Transverse colon (tissue), 4 donors: ENCODE measurements at regions not wholly inside any gene's neighbourhood (a gene's known extent, or its start where the extent isn't known, plus 50 kb on each side); places are given as distances from the start of the nearest gene placed in this dataset.

Experiments used
- DNase-seq: peaks from one replicate; pipeline ENCODE4 v3.0.0-alpha.2; 2019
- H3K27ac ChIP-seq, 4 donors: fragments of 200-600 bp; sonication (generic); 2 replicates each; pipeline ENCODE4 v1.5.1; 2016 to 2018; ENCODE audit warnings: inconsistent platforms in 4 of 4
- H3K27me3 ChIP-seq: fragments of 200-600 bp; sonication (generic); 2 replicates; pipeline ENCODE4 v1.5.1; 2017; ENCODE audit warnings: inconsistent platforms
- H3K36me3 ChIP-seq, 4 donors: fragments of 200-600 bp; sonication (generic); 2 replicates each; pipeline ENCODE4 v1.5.1; 2017 to 2019; ENCODE audit warnings: inconsistent platforms in 4 of 4
- H3K4me1 ChIP-seq, 4 donors: fragments of 200-600 bp; sonication (generic); 2 replicates each; pipeline ENCODE4 v1.5.1; 2017 to 2020; ENCODE audit warnings: inconsistent platforms in 4 of 4
- H3K4me3 ChIP-seq, 4 donors: fragments of 200-600 bp; sonication (generic); 1 replicate in 1 of 4; 2 replicates in 3 of 4; pipeline versions ENCODE4 v1.5.1 to v1.6.1; 2017 to 2019; ENCODE audit warnings: inconsistent platforms in 4 of 4
- H3K9me3 ChIP-seq, 2 donors: fragments of 200-600 bp; sonication (generic); 2 replicates each; pipeline ENCODE4 v1.5.1; 2017 to 2019; ENCODE audit warnings: inconsistent platforms in 2 of 2
- EP300 ChIP-seq: sonication (generic); formaldehyde crosslinking; IDR thresholded peaks from one replicate; pipeline ENCODE4 v1.6.1; 2017; ENCODE audit warnings: antibody characterized with exemption, low read depth
- POLR2A ChIP-seq: fragments of 450-650 bp; IDR thresholded peaks from one replicate; pipeline ENCODE4 v1.6.1; 2016; ENCODE audit warnings: antibody characterized with exemption, mild to moderate bottlenecking, moderate library complexity
- POLR2AphosphoS5 ChIP-seq, 3 donors: sonication (generic); formaldehyde crosslinking; IDR thresholded peaks; one replicate each; pipeline ENCODE4 v1.6.1; 2016; ENCODE audit warnings: antibody characterized with exemption in 3 of 3
- WGBS, 2 donors: methylation state at CpG; one replicate each; pipeline ENCODE4 v1.1.5; 2018; ENCODE audit warnings: low coverage in 1 of 2; 5-methylcytosine and 5-hydroxymethylcytosine counted together
- in situ Hi-C, 4 donors: fragments of 200-750 bp; cut with MboI; loops; one replicate each; pipeline versions ENCODE4 v1.15.0 to v1.15.1; 2017; ENCODE audit warnings: low sequenced_read_pairs in 3 of 4, low pct_ligation_motif_present in 1 of 4, low pct_unique_long_range_greater_than_20kb in 1 of 4
- intact Hi-C: fragments of 100-400 bp; cut with DNase I; formaldehyde crosslinking; loops from one replicate; pipeline ENCODE4 v1.15.1; 2023; ENCODE audit warnings: low total_unique reads
- TF ChIP-seq, protein P1 (sequence below), 5 experiments: fragments of 200-600 bp in 3 of 5; fragments of 450-650 bp in 2 of 5; sonication (generic) in 3 of 5; IDR thresholded peaks; 1 replicate in 2 of 5; 2 replicates in 3 of 5; pipeline ENCODE4 v1.5.1; 2016 to 2017; ENCODE audit warnings: antibody characterized with exemption in 5 of 5, inconsistent platforms in 3 of 5, mild to moderate bottlenecking in 2 of 5, moderate library complexity in 1 of 5

DNA sequence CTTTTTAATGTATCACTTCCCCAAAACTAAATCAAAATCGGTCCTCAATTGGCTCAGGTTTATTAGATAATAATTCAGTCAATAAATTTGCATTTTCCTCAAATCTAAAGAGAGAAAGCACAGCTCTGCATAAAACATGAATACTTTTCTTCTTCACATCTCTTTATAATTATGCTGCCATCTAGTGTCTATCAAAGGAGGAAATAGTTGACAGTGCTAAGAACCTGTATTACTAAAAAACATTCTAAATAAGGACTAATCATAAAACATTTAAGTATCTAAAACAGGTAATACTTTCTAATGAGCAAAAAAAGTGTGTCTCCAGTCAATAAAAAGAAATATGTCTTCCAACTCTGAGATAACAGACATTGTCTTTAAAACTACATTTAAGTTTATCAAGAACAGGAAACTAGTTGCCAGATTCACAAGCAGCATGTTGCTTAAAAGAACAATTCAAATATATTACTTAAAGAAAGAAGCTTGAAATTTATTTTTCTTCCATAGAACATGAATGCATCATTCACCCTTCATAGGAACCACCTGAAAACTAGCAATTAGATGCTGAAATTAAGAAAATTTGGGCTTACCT lies 56.5 kb upstream of the DST start:
- Histone ChIP-seq H3K4me3 (no peak overlapping the region), H3K4me1 (peaks cover 0 to 29% (median 7%) of the 10 kb centered on the region in 4 donors), H3K27me3 (no peaks in the 10 kb centered on the region), H3K27ac (no peak overlapping the region), H3K9me3 (no peaks in the 10 kb centered on the region), H3K36me3 (no peaks in the 10 kb centered on the region)
- in situ Hi-C loops (loop anchor here (5.0 to 10.0 kb wide), 4 partner anchors 52 to 62 kb away; partner anchors contain the start of gene DST (in 2 of the 4)), intact Hi-C loops (loop anchor here (2.0 kb wide), 1 partner anchor 62 kb away; no protein-coding TSS in a partner anchor)
- WGBS, 2 donors, result 18 to 20% methylated on average over 1 of the region's 1 CpG
- no peak for DNase-seq
- TF ChIP-seq, protein P1, sequence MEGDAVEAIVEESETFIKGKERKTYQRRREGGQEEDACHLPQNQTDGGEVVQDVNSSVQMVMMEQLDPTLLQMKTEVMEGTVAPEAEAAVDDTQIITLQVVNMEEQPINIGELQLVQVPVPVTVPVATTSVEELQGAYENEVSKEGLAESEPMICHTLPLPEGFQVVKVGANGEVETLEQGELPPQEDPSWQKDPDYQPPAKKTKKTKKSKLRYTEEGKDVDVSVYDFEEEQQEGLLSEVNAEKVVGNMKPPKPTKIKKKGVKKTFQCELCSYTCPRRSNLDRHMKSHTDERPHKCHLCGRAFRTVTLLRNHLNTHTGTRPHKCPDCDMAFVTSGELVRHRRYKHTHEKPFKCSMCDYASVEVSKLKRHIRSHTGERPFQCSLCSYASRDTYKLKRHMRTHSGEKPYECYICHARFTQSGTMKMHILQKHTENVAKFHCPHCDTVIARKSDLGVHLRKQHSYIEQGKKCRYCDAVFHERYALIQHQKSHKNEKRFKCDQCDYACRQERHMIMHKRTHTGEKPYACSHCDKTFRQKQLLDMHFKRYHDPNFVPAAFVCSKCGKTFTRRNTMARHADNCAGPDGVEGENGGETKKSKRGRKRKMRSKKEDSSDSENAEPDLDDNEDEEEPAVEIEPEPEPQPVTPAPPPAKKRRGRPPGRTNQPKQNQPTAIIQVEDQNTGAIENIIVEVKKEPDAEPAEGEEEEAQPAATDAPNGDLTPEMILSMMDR (IDR thresholded peaks at IDR 0.05), result peak; percentile 48 to 65 (median 57)
- TF ChIP-seq POLR2A (no peak), EP300 (no peak), POLR2AphosphoS5 (IDR thresholded peaks at IDR 0.05) (no peak)

DNA sequence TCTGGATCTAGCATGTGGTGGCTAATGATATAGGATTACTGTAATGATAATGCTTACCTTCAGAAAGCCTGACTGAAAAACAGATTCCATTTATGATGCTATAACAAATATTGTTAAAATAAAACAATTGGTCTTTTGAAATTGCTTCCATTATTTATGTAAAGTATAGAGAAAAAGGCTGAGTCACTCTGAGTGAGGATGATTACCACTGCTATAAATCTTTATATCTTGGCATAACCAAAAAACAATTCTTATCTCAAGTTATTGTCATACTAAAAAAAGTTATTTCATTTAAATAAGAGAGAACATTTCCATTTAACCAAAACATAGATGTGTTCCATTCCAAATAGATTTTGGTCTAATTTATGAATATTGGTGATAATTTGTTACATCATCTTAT lies 53.0 kb upstream of the DST start:
- H3K36me3 ChIP-seq, result no peaks in the 10 kb centered on the region
- no peaks in the 10 kb centered on the region for H3K9me3 ChIP-seq
- H3K27me3 ChIP-seq, result no peaks in the 10 kb centered on the region
- peaks cover 6 to 63% (median 24%) of the 10 kb centered on the region in 4 donors for H3K4me1 ChIP-seq
- peak overlapping the region in 2 of 4 donors; percentile 24 to 35 for H3K27ac ChIP-seq
- no peak for DNase-seq
- H3K4me3 ChIP-seq, result no peak overlapping the region
- in situ Hi-C loops, result loop anchor here (5.0 to 10.0 kb wide), 4 partner anchors 48 to 58 kb away; partner anchors contain the start of gene DST (in 2 of the 4)
- TF ChIP-seq EP300 (no peak), POLR2A (no peak), POLR2AphosphoS5 (IDR thresholded peaks at IDR 0.05) (no peak)
- TF ChIP-seq, protein P1 (IDR thresholded peaks at IDR 0.05), result no peak
- intact Hi-C loops, result no loop called here

DNA sequence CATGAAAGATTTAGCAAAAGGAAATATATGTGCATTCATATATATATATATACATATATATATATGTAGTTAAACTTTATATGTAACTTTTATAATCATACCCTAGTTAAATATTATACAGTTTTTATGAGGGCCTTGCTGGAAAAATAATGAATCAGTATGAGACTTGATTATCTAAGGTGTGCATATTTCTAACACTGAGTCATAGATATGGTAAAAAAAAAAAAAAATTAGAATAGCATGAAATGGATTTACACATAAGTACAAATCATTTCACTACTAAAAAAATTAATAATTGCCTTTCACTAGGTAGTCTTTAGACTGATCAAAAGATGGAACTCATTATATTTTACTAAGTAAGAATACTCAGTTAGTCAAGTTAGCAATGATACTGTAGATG lies 51.3 kb upstream of the DST start:
- in situ Hi-C loops, result loop anchor here in 1 of 4 donors (10.0 kb wide), 1 partner anchor 49 kb away; the partner anchor contains the start of gene DST
- no peak for DNase-seq
- no peak for TF ChIP-seq EP300
- TF ChIP-seq POLR2A, result no peak
- TF ChIP-seq, protein P1 (IDR thresholded peaks at IDR 0.05), result no peak
- no peak for TF ChIP-seq POLR2AphosphoS5 (IDR thresholded peaks at IDR 0.05)

DNA sequence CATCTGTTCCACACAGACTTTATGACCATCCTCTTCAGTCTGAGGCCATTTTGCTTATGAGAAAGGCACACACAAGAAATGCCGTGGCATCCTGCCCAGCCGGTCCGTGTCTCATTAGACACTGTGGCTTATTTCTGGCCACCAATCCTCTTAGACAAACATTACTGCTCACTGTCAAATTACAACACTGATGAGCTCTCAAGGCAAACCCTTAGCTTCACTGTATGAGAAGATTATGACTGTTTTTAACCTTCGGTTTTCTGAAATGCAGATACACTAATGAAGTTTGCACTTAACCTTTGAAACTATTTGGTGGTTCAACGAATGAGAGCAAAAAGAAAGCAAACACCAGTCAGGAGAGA lies 50.5 kb upstream of the DST start:
- whole genome bisulfite sequencing, 2 donors, result 13 to 23% methylated on average over 4 to 5 of the region's 5 CpGs
- intact Hi-C loops, result no loop called here
- DNase-seq, result peak; percentile 88

More for the DNA sequence above, 51.3 kb upstream of the DST start:
- H3K9me3 ChIP-seq, result no peaks in the 10 kb centered on the region
- no peaks in the 10 kb centered on the region for H3K36me3 ChIP-seq
- peak overlapping the region in 1 of 4 donors; percentile 46 for H3K4me3 ChIP-seq
- peaks cover 6 to 76% (median 35%) of the 10 kb centered on the region in 4 donors for H3K4me1 ChIP-seq
- intact Hi-C loops, result no loop called here
- no peaks in the 10 kb centered on the region for H3K27me3 ChIP-seq
- H3K27ac ChIP-seq, result peak overlapping the region; percentile 87 to 93 (median 90)

More for the DNA sequence above, 50.5 kb upstream of the DST start:
- Histone ChIP-seq H3K9me3 (no peaks in the 10 kb centered on the region), H3K27ac (peak overlapping the region; percentile 87 to 93 (median 90)), H3K27me3 (no peaks in the 10 kb centered on the region), H3K4me3 (peak overlapping the region in 3 of 4 donors; percentile 24 to 46 (median 36)), H3K36me3 (no peaks in the 10 kb centered on the region), H3K4me1 (peaks cover 6 to 78% (median 41%) of the 10 kb centered on the region in 4 donors)
- in situ Hi-C loops, result loop anchor here in 1 of 4 donors (10.0 kb wide), 1 partner anchor 48 kb away; the partner anchor contains the start of gene DST
- peak; percentile 81 for TF ChIP-seq POLR2A
- TF ChIP-seq, protein P1 (IDR thresholded peaks at IDR 0.05), result no peak
- peak; percentile 60 to 91 (median 91) for TF ChIP-seq POLR2AphosphoS5 (IDR thresholded peaks at IDR 0.05)
- TF ChIP-seq EP300, result no peak
